ENCODE measurements at regions not wholly inside any gene's neighbourhood (a gene's known extent, or its start where the extent isn't known, plus 50 kb on each side); places are given as distances from the start of the nearest gene placed in this dataset.
A peak's percentile ranks its signal among the peaks of the same experiment; 100 is the strongest.

GRCh38 chr6:30832864-30833263 is 51.5 kb upstream of the DDR1 start:
- Histone ChIP-seq H3K4me3 (no peak overlapping the region), H3K36me3 (no peaks in the 10 kb centered on the region), H3K27ac (no peak overlapping the region), H3K4me1 (ENCODE audit: control insufficient read depth in 1 of 2, low read depth in 2 of 2) (peaks cover 7 to 33% of the 10 kb centered on the region in 2 donors), H3K27me3 (replicated peaks; ENCODE audit: insufficient read depth) (no peaks in the 10 kb centered on the region), H3K9me3 (no peaks in the 10 kb centered on the region)
- DNase-seq (ENCODE audit: low spot score) (no peak), ATAC-seq (ENCODE audit: insufficient number of reproducible peaks, low FRiP score, low read depth) (no peak)
- no peak for TF ChIP-seq CTCF (IDR thresholded peaks at IDR 0.05)

GRCh38 chr6:30830438-30830837 is 53.9 kb upstream of the DDR1 start:
- ATAC-seq (ENCODE audit: insufficient number of reproducible peaks, low FRiP score, low read depth) (no peak), DNase-seq (ENCODE audit: low spot score) (no peak)
- no peaks in the 10 kb centered on the region for H3K9me3 ChIP-seq
- H3K4me3 ChIP-seq, result peak overlapping the region; percentile 23
- no peaks in the 10 kb centered on the region for H3K27me3 ChIP-seq (replicated peaks; ENCODE audit: insufficient read depth)
- no peak overlapping the region for H3K27ac ChIP-seq
- H3K36me3 ChIP-seq, result no peaks in the 10 kb centered on the region
- peaks cover 4 to 17% of the 10 kb centered on the region in 2 donors for H3K4me1 ChIP-seq (ENCODE audit: control insufficient read depth in 1 of 2, low read depth in 2 of 2)
- TF ChIP-seq CTCF (IDR thresholded peaks at IDR 0.05), result no peak

GRCh38 chr6:30829639-30830255 is 54.6 kb upstream of the DDR1 start:
- Histone ChIP-seq H3K36me3 (no peaks in the 10 kb centered on the region), H3K4me3 (peak overlapping the region; percentile 23), H3K9me3 (no peaks in the 10 kb centered on the region), H3K4me1 (ENCODE audit: control insufficient read depth in 1 of 2, low read depth in 2 of 2) (peaks cover 4 to 17% of the 10 kb centered on the region in 2 donors), H3K27ac (no peak overlapping the region), H3K27me3 (replicated peaks; ENCODE audit: insufficient read depth) (no peaks in the 10 kb centered on the region)
- no peak for TF ChIP-seq CTCF (IDR thresholded peaks at IDR 0.05)
- DNase-seq (ENCODE audit: low spot score), result no peak
- no peak for ATAC-seq (ENCODE audit: insufficient number of reproducible peaks, low FRiP score, low read depth)

DNA sequence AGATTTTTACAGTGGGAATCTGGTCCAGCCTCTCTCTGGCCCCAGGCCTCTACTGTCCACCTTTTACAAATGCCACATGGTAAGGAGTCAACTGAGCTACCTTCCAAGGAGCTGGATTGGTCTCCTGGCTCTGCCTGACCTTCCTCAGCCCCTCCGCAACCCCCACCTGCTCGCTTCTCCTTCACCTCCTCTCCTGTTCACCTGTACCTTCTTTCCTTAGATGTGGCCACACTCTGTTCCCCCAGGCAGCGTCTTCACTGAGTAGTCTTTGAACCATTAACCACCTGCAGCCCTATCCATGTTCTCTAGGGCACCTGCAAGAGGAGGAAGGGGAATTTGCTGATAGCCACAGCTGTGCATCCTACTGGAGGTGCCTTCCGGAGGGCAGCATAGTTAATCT is 55.3 kb upstream of the DDR1 start:
- peak overlapping the region; percentile 39 for H3K27ac ChIP-seq
- no peak overlapping the region for H3K4me3 ChIP-seq
- no peaks in the 10 kb centered on the region for H3K27me3 ChIP-seq (replicated peaks; ENCODE audit: insufficient read depth)
- DNase-seq (ENCODE audit: low spot score), result no peak
- H3K36me3 ChIP-seq, result no peaks in the 10 kb centered on the region
- peaks cover 4 to 17% of the 10 kb centered on the region in 2 donors for H3K4me1 ChIP-seq (ENCODE audit: control insufficient read depth in 1 of 2, low read depth in 2 of 2)
- no peak for TF ChIP-seq CTCF (IDR thresholded peaks at IDR 0.05)
- no peaks in the 10 kb centered on the region for H3K9me3 ChIP-seq
- ATAC-seq (ENCODE audit: insufficient number of reproducible peaks, low FRiP score, low read depth), result no peak

DNA sequence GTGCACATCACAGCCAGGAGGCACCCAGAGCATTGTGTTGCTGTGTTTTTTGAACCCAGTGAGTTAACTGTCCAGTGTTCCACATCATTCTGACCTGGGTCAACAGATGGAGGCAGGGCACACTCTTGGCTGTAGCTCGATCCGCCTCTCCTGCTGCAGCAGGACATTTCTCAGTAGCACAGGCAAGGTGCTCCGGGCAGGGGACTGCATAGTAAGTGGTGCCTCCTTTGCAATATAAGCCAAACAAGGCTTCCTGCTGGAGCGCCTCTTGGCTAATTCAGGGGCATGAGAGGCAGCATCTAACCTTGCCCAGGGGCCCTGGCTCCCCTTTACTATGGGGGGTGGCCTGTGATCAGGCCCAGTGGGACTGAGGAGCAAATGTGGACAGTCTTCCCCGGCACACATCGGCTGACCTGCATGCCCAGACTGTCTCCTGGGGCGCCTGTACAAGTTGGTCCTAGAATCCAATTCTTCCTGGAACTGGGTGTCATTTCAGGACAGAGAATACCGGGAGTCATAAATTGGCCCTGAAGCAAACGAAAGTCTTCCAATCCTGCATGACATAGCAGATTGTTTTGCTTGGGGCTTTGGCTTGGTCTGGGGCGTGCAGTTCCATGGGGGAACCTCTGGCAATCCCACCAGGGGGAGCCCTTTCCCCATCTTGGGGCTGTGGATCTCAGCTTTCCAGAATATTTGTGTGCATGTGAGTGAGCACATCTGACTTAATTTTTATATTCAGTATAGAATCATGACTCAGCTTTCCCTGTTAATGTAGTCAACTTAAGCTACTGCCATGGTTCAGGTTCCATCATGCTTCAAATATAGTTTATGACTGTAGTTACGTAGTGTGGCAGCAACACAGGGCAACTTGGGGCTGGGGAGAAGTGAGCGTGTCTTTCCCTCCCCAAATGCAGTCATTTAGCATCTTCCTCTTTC is 56.0 kb upstream of the DDR1 start:
- ATAC-seq (ENCODE audit: insufficient number of reproducible peaks, low FRiP score, low read depth), result peak; percentile 89
- peak overlapping the region; percentile 39 to 64 for H3K27ac ChIP-seq

More for the DNA sequence above, 56.0 kb upstream of the DDR1 start:
- Histone ChIP-seq H3K4me3 (peak overlapping the region; percentile 23), H3K4me1 (ENCODE audit: control insufficient read depth in 1 of 2, low read depth in 2 of 2) (peaks cover 4 to 23% of the 10 kb centered on the region in 2 donors), H3K36me3 (no peaks in the 10 kb centered on the region), H3K9me3 (no peaks in the 10 kb centered on the region), H3K27me3 (replicated peaks; ENCODE audit: insufficient read depth) (no peaks in the 10 kb centered on the region)
- DNase-seq (ENCODE audit: low spot score), result peak; percentile 67
- TF ChIP-seq CTCF (IDR thresholded peaks at IDR 0.05), result peak; percentile 93
